HG03342 (cell line): ENCODE measurements at regions not wholly inside any gene's neighbourhood (a gene's known extent, or its start where the extent isn't known, plus 50 kb on each side); places are given as distances from the start of the nearest gene placed in this dataset.
"Not testable (repeated sequence)": the region's sequence is repeated elsewhere in the genome, so short reads cannot be mapped to it uniquely, and the experiment has no call there.

ENCODE experiments used
- ATAC-seq: cut with Tn5 transposase; IDR thresholded peaks from one replicate; pipeline ENCODE4 v1.9.1; 2021; ENCODE audit warnings: mild to moderate bottlenecking, moderate library complexity; ENCODE audit not compliant: unreplicated experiment

GRCh38 chr3:87435926-87436620, 159.7 kb upstream of the POU1F1 start:
- no peak for ATAC-seq

- ATAC-seq: not testable (repeated sequence)
These were observed 157.1 kb upstream of the POU1F1 start for GRCh38 chr3:87433445-87433844.

GRCh38 chr3:87426918-87427317, 150.5 kb upstream of the POU1F1 start:
- no peak for ATAC-seq

- ATAC-seq: no peak
These were observed 148.7 kb upstream of the POU1F1 start for GRCh38 chr3:87425056-87425455.

GRCh38 chr3:87423336-87423735, 147.0 kb upstream of the POU1F1 start:
- no peak for ATAC-seq

GRCh38 chr3:87422333-87422732, 145.9 kb upstream of the POU1F1 start:
- ATAC-seq: no peak

- ATAC-seq: no peak
These were observed 143.8 kb upstream of the POU1F1 start for GRCh38 chr3:87420171-87420570.

- no peak for ATAC-seq
These were observed 137.9 kb upstream of the POU1F1 start for GRCh38 chr3:87414271-87414670.

GRCh38 chr3:87413814-87414213, 137.4 kb upstream of the POU1F1 start:
- no peak for ATAC-seq

- no peak for ATAC-seq
These were observed 133.7 kb upstream of the POU1F1 start for GRCh38 chr3:87410110-87410509.

- ATAC-seq: no peak
These were observed 121.9 kb upstream of the POU1F1 start for GRCh38 chr3:87398168-87398801.

- ATAC-seq: no peak
These were observed 120.8 kb upstream of the POU1F1 start for GRCh38 chr3:87397211-87397610.

GRCh38 chr3:87390821-87391220, 114.4 kb upstream of the POU1F1 start:
- ATAC-seq: no peak

GRCh38 chr3:87390353-87390752, 114.0 kb upstream of the POU1F1 start:
- no peak for ATAC-seq

- no peak for ATAC-seq
These were observed 98.9 kb upstream of the POU1F1 start for GRCh38 chr3:87375231-87375682.

GRCh38 chr3:87370007-87370406, 93.6 kb upstream of the POU1F1 start:
- no peak for ATAC-seq

GRCh38 chr3:87367736-87368135, 91.4 kb upstream of the POU1F1 start:
- ATAC-seq: no peak

- no peak for ATAC-seq
These were observed 87.3 kb upstream of the POU1F1 start for GRCh38 chr3:87363721-87364120.

GRCh38 chr3:87361956-87362355, 85.6 kb upstream of the POU1F1 start:
- no peak for ATAC-seq

GRCh38 chr3:87361271-87361670, 84.9 kb upstream of the POU1F1 start:
- no peak for ATAC-seq

GRCh38 chr3:87359826-87360225, 83.4 kb upstream of the POU1F1 start:
- ATAC-seq: no peak

- no peak for ATAC-seq
These were observed 82.6 kb upstream of the POU1F1 start for GRCh38 chr3:87359025-87359424.

GRCh38 chr3:87358066-87358465, 81.7 kb upstream of the POU1F1 start:
- no peak for ATAC-seq
